Activated CD4-positive, alpha-beta T cell treated with anti-CD3 and anti-CD28 coated beads for 24 hours (primary cell): ENCODE measurements at regions not wholly inside any gene's neighbourhood (a gene's known extent, or its start where the extent isn't known, plus 50 kb on each side); places are given as distances from the start of the nearest gene placed in this dataset.

ENCODE experiments used
- DNase-seq, 2 donors: peaks; one replicate each; pipeline ENCODE4 v3.0.0-alpha.2; 2020; ENCODE audit warnings: low read depth in 2 of 2

DNA sequence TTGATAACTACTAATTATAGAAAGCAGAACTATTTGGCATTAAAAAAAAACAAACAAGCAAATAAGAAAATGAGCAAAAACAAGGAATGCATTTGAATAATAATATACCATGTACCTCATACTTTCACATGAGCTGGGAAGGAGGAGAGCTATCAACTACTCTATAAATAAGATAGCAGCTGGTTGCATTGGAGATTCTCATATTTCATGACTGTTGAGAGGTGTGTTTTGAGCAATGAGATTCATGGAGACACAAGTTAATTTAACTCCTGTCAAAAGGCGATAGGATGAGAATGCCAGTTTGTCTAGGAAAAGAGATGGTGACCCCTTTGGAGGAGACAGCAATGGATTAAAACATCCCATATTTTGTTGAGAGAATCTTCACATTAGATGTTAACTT is 348.8 kb upstream of the SPTLC3 start:
- DNase-seq: no peak

DNA sequence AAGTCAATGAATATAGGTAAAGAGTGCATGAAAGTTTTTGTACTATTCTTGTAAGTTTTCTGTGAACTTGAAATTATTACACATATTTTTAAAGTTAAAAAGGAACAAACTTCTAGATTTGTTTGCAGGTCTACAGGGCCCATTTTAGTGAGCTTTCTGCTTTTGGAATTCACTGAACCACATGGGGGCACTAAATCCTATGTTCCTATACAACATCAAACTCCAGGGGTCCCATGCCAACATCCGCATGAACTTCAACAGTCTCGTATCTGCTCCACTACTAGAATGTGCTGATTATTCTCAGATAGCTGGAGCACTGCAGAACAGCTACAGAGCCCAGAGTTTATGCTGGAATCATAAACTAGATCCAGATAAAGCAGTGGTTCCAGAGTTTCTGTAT is 347.9 kb upstream of the SPTLC3 start:
- no peak for DNase-seq

DNA sequence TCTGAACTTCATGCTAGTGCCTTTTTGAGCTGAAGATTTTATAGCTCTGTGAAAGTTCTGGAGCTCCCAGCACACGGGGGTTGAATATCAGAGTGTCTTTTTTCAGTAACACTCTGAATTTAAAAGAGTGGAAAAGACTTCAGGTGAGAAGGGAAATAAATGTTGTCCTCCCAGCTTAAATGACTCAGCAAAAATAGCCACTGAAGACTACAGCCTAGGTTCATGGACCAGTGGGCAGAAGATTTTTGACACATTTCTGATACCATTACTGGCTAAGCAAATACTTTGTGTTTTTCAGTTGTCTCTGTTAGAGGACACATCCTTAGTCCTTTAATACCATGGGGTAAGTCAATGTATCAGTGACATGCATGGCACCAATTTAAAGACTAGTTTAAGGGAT is 338.5 kb upstream of the SPTLC3 start:
- DNase-seq: no peak

DNA sequence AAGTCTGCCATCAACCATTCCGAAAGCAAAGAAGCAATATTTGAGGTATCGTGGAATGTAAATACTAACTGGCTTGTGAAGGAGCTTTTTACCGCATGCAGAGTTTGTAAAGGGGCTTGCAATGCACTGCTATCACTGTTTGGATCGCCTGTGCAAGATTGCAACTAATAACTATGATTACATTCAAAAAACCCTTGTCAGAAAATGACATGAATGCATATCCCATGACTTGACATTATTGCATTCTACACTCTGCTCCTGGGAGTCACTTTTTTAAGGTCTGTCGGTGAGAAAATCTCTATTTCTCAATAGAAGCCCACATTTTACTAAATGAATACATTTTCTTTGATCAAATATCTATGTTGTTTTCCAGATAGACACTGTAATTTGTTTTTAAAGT is 335.4 kb upstream of the SPTLC3 start:
- no peak for DNase-seq

DNA sequence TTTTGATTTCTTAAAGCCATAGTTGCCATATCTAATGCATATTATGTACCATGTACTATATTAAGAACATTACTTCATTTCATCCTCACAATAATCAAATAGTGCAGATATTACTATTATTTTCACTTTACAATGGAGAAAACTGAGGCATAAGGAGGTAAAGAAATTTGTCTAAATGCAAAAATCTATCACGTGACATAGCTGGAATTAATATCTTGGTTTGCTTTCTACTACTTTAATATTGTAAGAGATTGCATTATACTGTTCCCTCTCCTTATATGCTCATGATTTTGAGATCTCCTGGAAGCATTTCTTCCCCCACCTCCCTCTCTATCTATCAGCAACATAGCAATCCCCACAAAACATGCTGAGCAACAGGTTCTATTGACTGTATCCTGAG is 330.8 kb upstream of the SPTLC3 start:
- no peak for DNase-seq

DNA sequence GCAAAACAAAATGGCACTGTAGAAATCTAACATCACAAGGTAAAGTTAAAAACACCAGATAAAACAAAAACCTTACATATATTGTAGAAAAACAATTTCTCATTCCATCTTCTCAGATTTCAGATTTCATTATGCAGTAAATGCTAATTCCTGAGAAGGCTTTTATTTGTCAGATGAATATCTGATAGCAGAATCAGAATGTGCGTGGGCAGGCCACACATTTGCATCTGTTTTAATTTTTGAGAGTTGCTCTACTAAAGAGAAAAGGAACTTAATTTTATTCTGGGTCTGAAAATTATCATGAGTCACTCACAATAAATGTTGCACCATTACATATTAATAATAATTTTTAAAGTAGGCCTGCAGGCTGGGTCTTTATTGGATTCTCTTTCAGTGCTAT is 329.3 kb upstream of the SPTLC3 start:
- DNase-seq: no peak

DNA sequence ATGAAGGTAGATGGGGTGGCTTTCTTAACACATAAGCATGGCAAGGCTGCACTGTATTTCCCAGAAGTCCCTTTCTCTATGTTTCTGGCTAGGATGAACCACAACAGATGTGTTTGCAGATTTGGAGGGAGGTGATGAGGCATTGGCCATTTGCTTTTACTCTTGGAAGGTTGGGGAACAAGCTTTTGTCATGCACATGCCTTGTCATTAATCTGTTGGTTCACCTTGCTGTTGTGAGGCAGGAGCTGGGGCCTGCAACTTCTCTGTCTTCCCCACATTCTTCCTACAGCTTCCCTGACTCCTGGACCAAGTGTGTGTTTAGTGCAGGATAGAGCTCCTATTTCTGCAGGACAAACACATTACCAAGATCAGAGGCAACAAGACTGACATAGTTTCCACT is 326.2 kb upstream of the SPTLC3 start:
- DNase-seq: no peak

DNA sequence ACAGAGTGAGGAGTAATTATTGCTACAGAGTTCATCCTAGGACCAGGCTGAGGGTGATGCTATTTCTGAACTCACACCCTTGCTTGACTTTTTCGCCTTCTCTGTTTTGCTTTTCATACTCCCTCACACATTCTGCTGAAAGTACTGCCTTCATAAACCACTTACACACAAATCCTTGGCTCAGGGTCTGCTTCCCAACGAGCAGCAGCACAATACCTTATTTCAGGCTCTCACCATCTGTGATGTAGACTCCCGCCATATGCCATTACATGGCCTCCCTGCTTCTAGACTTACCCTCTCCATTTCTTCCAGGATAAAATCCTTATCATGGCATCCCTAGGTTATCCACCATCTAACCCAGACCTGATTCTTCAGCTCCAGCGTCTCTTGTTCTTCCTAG is 321.3 kb upstream of the SPTLC3 start:
- DNase-seq: no peak

DNA sequence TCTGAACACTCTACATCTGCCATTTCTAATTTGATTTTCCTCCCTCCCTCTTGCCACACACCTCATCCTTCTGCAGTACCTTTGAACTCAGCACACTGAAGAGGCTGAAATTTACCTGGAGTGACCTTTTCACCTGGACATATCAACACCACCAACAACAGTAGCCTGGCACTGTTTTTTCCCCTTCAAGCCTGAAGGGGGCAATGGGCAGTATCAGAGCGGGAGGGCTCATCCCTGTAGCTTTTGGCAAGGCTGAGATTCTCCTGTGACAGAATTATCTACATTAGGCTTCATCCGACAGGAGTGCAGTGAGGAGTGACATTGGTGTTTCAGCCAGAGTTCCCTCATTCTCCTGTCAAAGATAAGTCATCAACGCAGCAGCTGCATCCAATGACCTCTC is 312.8 kb upstream of the SPTLC3 start:
- no peak for DNase-seq

DNA sequence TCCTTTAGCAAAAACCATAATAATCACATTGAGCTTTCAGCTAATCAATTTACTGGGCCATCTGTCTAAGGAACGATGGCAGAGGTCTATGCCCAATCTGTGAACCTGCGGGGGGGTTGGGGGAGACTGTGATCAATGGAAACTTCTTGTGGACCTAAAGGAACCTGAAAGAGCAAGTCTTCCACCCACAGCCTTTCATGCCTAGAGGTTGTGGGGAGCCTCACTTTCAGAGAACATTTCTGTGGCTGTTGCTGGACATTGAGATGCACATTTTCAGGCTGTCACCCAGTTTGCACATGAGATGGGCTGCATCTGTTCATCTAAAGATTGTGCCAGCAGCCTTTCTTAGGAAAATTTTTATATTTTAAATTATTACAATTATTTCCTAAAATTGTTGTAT is 310.0 kb upstream of the SPTLC3 start:
- DNase-seq: no peak

DNA sequence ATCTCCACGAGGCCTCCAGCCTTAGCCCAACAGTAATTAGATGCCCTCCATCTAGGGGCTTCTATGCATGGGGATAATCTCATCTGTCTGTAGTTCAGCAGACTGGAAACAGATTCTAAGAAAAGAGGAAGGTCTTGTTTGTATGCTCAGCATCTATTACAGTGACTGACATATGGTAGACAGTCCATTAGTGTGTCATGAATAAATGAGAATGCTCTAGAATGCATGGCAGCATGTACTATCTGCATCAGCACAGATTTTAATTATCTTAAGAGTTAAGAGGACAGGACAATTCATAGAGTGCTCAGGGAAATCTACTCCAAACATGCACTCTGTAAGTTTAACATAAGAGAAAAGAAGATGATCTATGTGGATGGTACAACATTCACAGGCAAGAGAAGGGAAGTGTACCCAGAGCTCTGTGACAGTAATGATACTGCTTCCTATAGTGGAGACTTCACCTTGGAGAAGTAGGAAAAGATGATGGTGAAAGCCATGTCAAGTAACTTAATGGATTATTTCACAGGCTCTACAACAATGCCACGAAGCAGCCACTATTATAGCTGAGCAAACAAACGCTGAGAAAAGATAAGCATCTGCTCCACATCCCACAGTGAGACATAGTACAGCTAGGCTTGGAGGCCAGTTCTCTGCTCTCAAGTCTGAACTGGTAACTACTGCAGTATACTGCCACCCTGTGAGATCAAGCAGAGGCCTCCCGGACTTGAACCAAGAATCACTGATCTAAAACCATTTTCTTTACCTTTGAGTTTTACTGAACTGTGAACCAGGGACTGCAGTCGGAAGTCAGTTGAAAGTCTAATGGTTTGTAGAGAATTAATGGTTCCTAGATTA is 309.2 kb upstream of the SPTLC3 start:
- no peak for DNase-seq

DNA sequence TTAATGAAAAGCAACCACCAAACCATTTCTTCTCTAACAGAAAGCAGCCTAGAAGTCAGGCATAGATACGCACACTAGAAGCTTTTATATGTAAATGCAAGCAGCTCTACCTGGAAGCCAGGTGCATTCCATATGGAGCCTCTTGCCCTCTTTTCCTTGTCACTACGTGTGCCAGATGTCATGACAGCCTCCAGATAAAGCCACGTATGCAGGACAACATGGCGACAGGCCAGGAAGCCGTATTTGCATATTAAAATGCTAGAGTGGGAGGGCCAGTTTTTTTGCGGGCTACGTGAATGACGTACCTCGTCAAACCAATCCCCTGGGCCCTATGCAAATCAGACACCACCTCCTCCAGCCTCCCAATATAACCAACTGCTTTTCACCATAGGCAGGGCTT is 308.1 kb upstream of the SPTLC3 start:
- no peak for DNase-seq

DNA sequence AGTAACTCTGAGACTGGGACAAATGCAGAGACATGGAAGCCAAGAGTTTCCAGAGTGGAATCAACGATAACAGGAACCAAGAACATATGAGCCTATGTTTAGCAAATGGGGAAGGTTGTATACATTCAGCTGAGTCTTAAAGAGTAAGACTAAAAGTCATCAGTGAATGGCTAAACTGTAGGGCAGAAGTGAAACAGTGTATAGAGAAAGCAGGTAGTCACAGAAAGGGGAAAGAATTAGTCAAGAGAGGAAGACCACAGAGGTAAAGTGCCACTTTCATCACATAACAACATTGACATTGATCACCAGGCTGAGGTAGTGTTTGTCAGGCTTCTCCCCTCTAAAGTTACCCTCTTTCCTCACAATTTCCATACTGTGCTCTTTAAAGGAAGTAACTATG is 306.5 kb upstream of the SPTLC3 start:
- no peak for DNase-seq

DNA sequence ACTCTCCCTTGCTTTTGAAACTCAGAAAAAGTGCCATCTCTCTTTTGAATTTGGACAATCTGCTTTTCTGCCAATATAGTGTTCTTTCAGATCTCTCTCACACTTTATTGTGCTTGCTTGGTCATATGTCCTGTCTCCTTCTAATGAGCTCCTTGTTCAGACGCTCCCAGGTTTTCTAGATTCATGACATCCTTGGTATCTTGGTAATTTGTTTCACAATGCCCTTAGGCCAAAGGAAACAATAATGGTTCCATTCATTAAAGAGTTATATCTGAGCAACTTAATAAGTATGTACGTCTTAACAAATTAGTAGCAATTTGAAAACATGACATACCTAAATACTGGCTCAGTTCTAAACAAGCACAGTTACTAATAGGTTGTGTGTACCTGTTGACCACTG is 293.4 kb upstream of the SPTLC3 start:
- no peak for DNase-seq

DNA sequence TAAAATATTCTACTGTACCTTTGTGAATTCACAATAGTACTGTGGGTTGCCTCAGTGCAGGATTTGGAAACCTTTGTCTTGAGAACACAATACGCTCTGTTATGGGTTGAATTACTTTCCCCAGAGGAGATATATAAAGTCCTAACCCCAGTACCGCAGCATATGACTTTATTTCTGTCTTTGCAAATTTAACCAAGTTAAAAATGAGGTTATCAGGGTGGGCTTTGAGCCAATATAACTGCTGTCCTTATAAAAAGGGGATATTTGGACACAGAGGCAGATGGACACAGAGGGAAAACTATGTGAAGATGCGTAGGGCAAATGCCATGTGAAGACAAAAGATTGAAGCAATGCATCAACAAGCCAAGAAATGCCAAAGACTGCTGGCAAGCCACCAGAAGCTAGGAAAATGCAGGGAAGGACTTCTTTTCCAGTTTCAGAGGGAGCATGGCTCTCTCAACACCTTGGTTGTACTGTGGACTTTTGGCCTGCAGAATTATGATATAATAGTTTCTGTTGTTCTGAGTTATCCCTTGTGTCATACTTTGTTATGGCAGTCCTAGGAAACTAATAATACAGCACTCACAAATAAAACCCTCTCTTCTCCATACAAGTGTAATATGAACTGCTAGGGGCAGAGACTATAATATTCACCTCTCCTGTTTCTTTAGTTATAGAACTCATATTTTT is 292.6 kb upstream of the SPTLC3 start:
- no peak for DNase-seq

DNA sequence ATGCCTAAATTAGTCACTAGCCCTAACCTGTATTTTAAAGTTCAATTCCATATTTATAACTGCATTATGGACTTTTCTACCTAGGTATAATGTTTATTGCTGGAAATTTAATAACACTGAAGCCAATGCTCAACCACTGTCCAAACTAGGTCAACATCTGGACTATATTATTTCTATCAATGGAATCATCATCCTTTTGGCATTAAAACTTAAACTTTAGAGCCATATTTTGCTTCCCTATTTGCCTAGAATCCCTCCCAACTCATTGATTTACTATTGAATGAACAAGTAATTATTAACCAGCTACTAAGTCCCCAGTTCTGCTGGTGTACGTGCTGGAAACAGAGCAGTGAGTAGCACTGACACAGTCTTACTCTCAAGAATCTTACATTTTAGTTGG is 291.7 kb upstream of the SPTLC3 start:
- DNase-seq: no peak

DNA sequence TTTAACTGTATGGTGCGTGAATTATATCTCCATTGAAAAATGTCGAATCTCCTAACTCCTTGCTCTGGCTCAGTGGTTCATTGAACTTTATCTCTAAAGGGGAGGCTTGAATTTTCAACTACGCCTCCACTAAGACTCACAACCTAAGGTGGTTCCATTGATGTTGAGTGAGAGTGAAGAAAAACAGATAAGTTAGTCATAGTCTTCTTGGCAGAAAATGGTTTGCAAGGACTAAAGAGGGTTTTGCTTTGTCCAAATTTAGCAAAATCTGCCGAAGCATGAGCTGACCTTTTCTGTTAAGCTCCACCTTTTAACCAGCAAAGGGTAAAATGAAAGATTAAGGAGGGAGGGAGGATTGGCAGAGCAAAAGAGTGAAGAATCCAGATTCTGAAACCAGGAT is 290.2 kb upstream of the SPTLC3 start:
- DNase-seq: no peak

DNA sequence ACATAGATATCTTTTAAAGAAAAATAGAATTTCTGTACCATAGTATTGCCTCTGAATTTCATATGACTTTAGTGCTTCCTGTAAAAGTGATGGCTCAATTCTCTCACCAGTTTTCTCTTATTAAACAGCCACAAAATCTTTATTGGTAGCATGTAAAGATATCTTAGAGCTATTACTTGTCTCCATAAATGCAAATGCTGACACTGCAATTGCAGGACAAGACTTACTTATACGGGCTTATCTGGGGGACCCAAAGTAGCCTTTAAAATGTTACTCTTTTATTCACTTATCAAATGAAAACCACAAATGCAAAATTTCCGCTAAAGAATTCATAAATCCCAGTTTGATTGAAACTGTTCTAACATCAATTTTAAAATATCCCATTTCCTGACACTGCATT is 287.1 kb upstream of the SPTLC3 start:
- no peak for DNase-seq

DNA sequence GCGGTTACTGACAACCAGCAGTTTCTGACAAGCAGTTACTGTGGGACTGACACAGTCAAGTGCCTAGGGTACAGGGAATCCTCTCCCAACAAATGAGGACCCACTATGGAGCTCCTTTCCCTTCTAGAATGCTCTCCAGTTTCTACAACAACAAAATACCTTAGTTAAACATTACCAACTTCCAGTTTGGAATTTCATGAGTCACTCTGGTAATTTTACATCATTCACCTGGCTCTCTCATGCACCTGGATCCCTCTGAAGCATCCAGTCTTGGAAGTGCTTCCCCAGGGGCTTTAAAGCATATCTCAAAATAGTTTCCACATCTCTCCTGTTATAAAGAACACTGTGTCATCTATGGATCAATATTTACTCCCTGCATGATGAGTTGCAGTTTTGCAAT is 286.7 kb upstream of the SPTLC3 start:
- no peak for DNase-seq

DNA sequence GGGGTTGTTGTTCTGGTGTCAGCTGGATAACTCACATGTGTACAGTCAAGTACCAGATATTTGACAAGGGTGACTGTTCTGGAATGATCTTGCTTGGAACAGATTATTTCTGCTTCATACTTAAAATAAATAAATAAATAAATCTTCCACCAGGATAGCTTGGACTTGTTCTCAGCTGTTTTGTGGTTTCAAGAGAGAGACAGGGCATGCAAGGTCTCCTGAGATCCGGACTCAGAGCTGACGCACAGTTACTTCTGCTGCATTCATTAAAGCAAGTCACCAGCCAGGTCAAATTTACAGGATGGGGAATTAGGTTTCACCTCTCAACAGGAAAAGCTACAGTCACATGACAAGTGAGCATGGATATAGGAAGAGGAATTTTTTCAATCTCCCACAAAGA is 285.0 kb upstream of the SPTLC3 start:
- DNase-seq: no peak

DNA sequence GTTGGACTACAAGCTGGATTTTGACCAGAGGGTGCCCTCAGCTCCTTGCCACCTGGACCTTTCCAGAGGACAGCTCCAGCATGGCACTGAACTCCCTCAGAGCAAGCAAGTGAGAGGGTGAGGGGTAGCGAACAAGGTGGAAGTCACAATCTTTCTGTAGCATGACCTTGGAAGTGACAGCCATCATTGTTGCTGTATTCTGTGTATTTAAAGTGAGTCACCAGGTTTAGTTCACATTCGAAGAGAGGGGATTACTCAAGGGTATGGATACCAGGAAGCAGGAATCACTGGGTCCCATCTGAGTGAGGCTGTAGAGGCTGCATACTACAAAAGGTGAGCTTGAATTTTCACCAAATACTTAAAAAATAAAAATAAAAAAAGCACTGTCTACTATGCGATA is 280.0 kb upstream of the SPTLC3 start:
- DNase-seq: no peak

DNA sequence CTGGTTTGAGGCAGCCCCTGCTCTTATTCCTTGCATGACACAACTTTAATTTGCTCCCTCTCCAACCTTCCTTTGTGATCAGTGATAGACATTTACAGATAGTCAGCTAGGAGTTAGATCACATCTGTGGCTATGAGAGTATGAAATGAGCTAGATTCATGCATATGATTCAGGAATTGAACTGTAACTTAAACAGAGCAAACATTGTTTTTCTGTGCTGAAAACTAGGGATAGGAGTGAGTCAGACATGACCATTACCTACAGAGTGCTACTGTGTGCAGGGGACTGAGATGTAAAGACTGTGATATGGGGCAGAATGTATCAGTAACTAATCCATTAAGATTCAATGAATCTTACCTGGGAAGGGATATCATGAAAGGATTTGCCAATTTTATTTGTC is 279.4 kb upstream of the SPTLC3 start:
- no peak for DNase-seq

DNA sequence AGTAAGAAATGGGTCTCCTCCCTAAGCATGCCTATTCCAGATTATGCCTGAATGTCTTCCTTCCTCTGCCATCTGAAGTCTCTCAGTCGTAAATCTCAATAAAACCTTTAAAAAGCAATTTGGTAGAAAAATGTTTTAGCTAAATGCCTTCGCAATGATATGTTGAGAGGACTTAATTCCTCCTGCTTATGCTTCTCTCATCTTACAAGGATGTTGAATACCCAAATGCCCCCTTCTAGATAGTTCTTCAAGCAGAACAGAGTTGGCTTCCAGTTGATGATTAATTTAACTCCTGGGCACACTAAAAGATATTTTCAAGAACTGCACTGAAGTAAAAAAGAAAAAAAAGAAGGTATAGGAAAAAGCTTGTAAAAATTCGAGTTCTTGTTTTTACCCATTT is 275.0 kb upstream of the SPTLC3 start:
- no peak for DNase-seq

DNA sequence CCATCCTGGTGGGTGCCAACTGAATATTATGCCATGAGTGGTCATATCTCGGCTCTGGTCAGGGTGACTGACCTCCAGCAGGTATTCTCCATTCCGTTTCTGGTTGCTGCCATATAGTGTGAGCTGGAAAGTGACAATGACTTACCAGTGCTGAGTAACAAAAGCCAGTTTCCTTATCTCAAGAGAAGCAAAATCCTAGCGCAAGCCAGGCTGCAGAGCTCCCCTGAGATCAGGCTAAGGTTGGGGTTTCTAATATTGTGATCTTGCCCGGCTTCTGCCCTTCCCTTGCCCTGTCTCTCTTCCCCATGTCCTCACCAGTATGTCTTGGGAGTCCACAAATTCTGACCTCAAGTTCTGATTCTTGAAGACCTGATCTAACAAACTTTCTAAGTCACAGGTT is 271.3 kb upstream of the SPTLC3 start:
- no peak for DNase-seq
